ENCODE measurements at regions not wholly inside any gene's neighbourhood (a gene's known extent, or its start where the extent isn't known, plus 50 kb on each side); places are given as distances from the start of the nearest gene placed in this dataset.

GRCh38 chr6:79413562-79414002 lies 123.6 kb downstream of the LCA5 start:
- Histone ChIP-seq H2BK5ac (ENCODE audit: low read length) (no peak overlapping the region), H3K56ac (ENCODE audit: low read length) (no peak overlapping the region), H3K27ac (ENCODE audit: low read depth, low read length) (no peak overlapping the region), H2BK120ac (ENCODE audit: low read depth, low read length) (no peak overlapping the region), H3K4me1 (ENCODE audit: control insufficient read depth, low read depth, low read length) (peaks cover 4% of the 10 kb centered on the region), H3K36me3 (ENCODE audit: control insufficient read depth, insufficient read depth, low read length) (no peaks in the 10 kb centered on the region), H2AK5ac (ENCODE audit: low read length) (no peak overlapping the region), H4K5ac (ENCODE audit: low read length) (no peak overlapping the region), H3K23ac (ENCODE audit: low read length) (no peak overlapping the region), H3K27me3 (ENCODE audit: insufficient read depth, low read length, poor library complexity) (no peaks in the 10 kb centered on the region), H3K79me1 (ENCODE audit: low read length) (no peaks in the 10 kb centered on the region), H3K4me3 (ENCODE audit: low read length) (no peak overlapping the region), H3K4me2 (ENCODE audit: low read length) (no peak overlapping the region), H2BK15ac (replicated peaks; ENCODE audit: low read depth) (no peak overlapping the region), H3K4ac (ENCODE audit: low read depth, low read length) (no peak overlapping the region), H3K9ac (ENCODE audit: low read length) (no peak overlapping the region), H4K8ac (ENCODE audit: low read depth, low read length) (no peak overlapping the region), H3K18ac (ENCODE audit: low read length) (peak overlapping the region; percentile 51), H3K79me2 (ENCODE audit: control insufficient read depth, insufficient read depth, low read length) (no peaks in the 10 kb centered on the region)
- DNase-seq: peak; percentile 57
- WGBS (ENCODE audit: extremely low coverage, insufficient coverage, low lambda C conversion rate): no CpG with 5 or more reads among the region's 2 CpGs

- no peaks in the 10 kb centered on the region for H3K36me3 ChIP-seq (ENCODE audit: control insufficient read depth, insufficient read depth, low read length)
- H3K27ac ChIP-seq (ENCODE audit: low read depth, low read length): no peak overlapping the region
- no peak overlapping the region for H3K4ac ChIP-seq (ENCODE audit: low read depth, low read length)
- H2AK5ac ChIP-seq (ENCODE audit: low read length): no peak overlapping the region
- H3K56ac ChIP-seq (ENCODE audit: low read length): no peak overlapping the region
- H3K18ac ChIP-seq (ENCODE audit: low read length): no peak overlapping the region
- H4K8ac ChIP-seq (ENCODE audit: low read depth, low read length): no peak overlapping the region
- H4K5ac ChIP-seq (ENCODE audit: low read length): no peak overlapping the region
- no peak overlapping the region for H2BK120ac ChIP-seq (ENCODE audit: low read depth, low read length)
- no peaks in the 10 kb centered on the region for H3K79me2 ChIP-seq (ENCODE audit: control insufficient read depth, insufficient read depth, low read length)
- no peak for DNase-seq
- H2BK15ac ChIP-seq (replicated peaks; ENCODE audit: low read depth): no peak overlapping the region
- H2BK5ac ChIP-seq (ENCODE audit: low read length): no peak overlapping the region
- H3K79me1 ChIP-seq (ENCODE audit: low read length): no peaks in the 10 kb centered on the region
- H3K9ac ChIP-seq (ENCODE audit: low read length): no peak overlapping the region
- peaks cover 4% of the 10 kb centered on the region for H3K4me1 ChIP-seq (ENCODE audit: control insufficient read depth, low read depth, low read length)
- H3K4me2 ChIP-seq (ENCODE audit: low read length): no peak overlapping the region
- H3K4me3 ChIP-seq (ENCODE audit: low read length): no peak overlapping the region
- no CpG with 5 or more reads among the region's 2 CpGs for WGBS (ENCODE audit: extremely low coverage, insufficient coverage, low lambda C conversion rate)
- H3K23ac ChIP-seq (ENCODE audit: low read length): no peak overlapping the region
- H3K27me3 ChIP-seq (ENCODE audit: insufficient read depth, low read length, poor library complexity): no peaks in the 10 kb centered on the region
Observed at GRCh38 chr6:79410806-79411205, 126.4 kb downstream of the LCA5 start.

GRCh38 chr6:79408256-79408974 lies 128.8 kb downstream of the LCA5 start:
- Histone ChIP-seq H3K79me2 (ENCODE audit: control insufficient read depth, insufficient read depth, low read length) (no peaks in the 10 kb centered on the region), H2BK120ac (ENCODE audit: low read depth, low read length) (no peak overlapping the region), H3K4me2 (ENCODE audit: low read length) (no peak overlapping the region), H2AK5ac (ENCODE audit: low read length) (no peak overlapping the region), H3K56ac (ENCODE audit: low read length) (no peak overlapping the region), H3K27ac (ENCODE audit: low read depth, low read length) (no peak overlapping the region), H3K79me1 (ENCODE audit: low read length) (no peaks in the 10 kb centered on the region), H3K23ac (ENCODE audit: low read length) (no peak overlapping the region), H3K4ac (ENCODE audit: low read depth, low read length) (no peak overlapping the region), H3K9ac (ENCODE audit: low read length) (no peak overlapping the region), H2BK5ac (ENCODE audit: low read length) (no peak overlapping the region), H3K4me3 (ENCODE audit: low read length) (no peak overlapping the region), H4K5ac (ENCODE audit: low read length) (no peak overlapping the region), H4K8ac (ENCODE audit: low read depth, low read length) (no peak overlapping the region), H2BK15ac (replicated peaks; ENCODE audit: low read depth) (no peak overlapping the region), H3K27me3 (ENCODE audit: insufficient read depth, low read length, poor library complexity) (no peaks in the 10 kb centered on the region), H3K4me1 (ENCODE audit: control insufficient read depth, low read depth, low read length) (peaks cover 2% of the 10 kb centered on the region), H3K18ac (ENCODE audit: low read length) (no peak overlapping the region), H3K36me3 (ENCODE audit: control insufficient read depth, insufficient read depth, low read length) (no peaks in the 10 kb centered on the region)
- WGBS (ENCODE audit: extremely low coverage, insufficient coverage, low lambda C conversion rate): no CpG with 5 or more reads among the region's 7 CpGs
- DNase-seq: no peak

GRCh38 chr6:79404677-79405076 lies 132.6 kb downstream of the LCA5 start:
- Histone ChIP-seq H2AK5ac (ENCODE audit: low read length) (no peak overlapping the region), H2BK5ac (ENCODE audit: low read length) (no peak overlapping the region), H3K4me2 (ENCODE audit: low read length) (no peak overlapping the region), H3K23ac (ENCODE audit: low read length) (no peak overlapping the region), H3K79me2 (ENCODE audit: control insufficient read depth, insufficient read depth, low read length) (no peaks in the 10 kb centered on the region), H3K9ac (ENCODE audit: low read length) (no peak overlapping the region), H3K36me3 (ENCODE audit: control insufficient read depth, insufficient read depth, low read length) (no peaks in the 10 kb centered on the region), H3K56ac (ENCODE audit: low read length) (no peak overlapping the region), H2BK15ac (replicated peaks; ENCODE audit: low read depth) (no peak overlapping the region), H3K18ac (ENCODE audit: low read length) (no peak overlapping the region), H3K27ac (ENCODE audit: low read depth, low read length) (no peak overlapping the region), H3K27me3 (ENCODE audit: insufficient read depth, low read length, poor library complexity) (no peaks in the 10 kb centered on the region), H3K79me1 (ENCODE audit: low read length) (no peaks in the 10 kb centered on the region), H3K4me1 (ENCODE audit: control insufficient read depth, low read depth, low read length) (no peaks in the 10 kb centered on the region), H3K4ac (ENCODE audit: low read depth, low read length) (no peak overlapping the region), H4K8ac (ENCODE audit: low read depth, low read length) (no peak overlapping the region), H4K5ac (ENCODE audit: low read length) (no peak overlapping the region), H3K4me3 (ENCODE audit: low read length) (no peak overlapping the region), H2BK120ac (ENCODE audit: low read depth, low read length) (no peak overlapping the region)
- no CpG with 5 or more reads among the region's 8 CpGs for WGBS (ENCODE audit: extremely low coverage, insufficient coverage, low lambda C conversion rate)
- no peak for DNase-seq

GRCh38 chr6:79404261-79404660 lies 133.0 kb downstream of the LCA5 start:
- H3K79me2 ChIP-seq (ENCODE audit: control insufficient read depth, insufficient read depth, low read length): no peaks in the 10 kb centered on the region
- H3K23ac ChIP-seq (ENCODE audit: low read length): no peak overlapping the region
- no peak overlapping the region for H2BK5ac ChIP-seq (ENCODE audit: low read length)
- H4K8ac ChIP-seq (ENCODE audit: low read depth, low read length): no peak overlapping the region
- H3K36me3 ChIP-seq (ENCODE audit: control insufficient read depth, insufficient read depth, low read length): no peaks in the 10 kb centered on the region
- H3K4ac ChIP-seq (ENCODE audit: low read depth, low read length): no peak overlapping the region
- peak; percentile 63 for DNase-seq
- WGBS (ENCODE audit: extremely low coverage, insufficient coverage, low lambda C conversion rate): no CpG with 5 or more reads among the region's 3 CpGs
- H3K18ac ChIP-seq (ENCODE audit: low read length): no peak overlapping the region
- no peak overlapping the region for H3K56ac ChIP-seq (ENCODE audit: low read length)
- H3K9ac ChIP-seq (ENCODE audit: low read length): no peak overlapping the region
- H3K4me2 ChIP-seq (ENCODE audit: low read length): no peak overlapping the region
- H3K79me1 ChIP-seq (ENCODE audit: low read length): no peaks in the 10 kb centered on the region
- H4K5ac ChIP-seq (ENCODE audit: low read length): no peak overlapping the region
- H3K4me1 ChIP-seq (ENCODE audit: control insufficient read depth, low read depth, low read length): no peaks in the 10 kb centered on the region
- H2BK15ac ChIP-seq (replicated peaks; ENCODE audit: low read depth): no peak overlapping the region
- H3K27me3 ChIP-seq (ENCODE audit: insufficient read depth, low read length, poor library complexity): no peaks in the 10 kb centered on the region
- H2BK120ac ChIP-seq (ENCODE audit: low read depth, low read length): no peak overlapping the region
- H2AK5ac ChIP-seq (ENCODE audit: low read length): no peak overlapping the region
- no peak overlapping the region for H3K4me3 ChIP-seq (ENCODE audit: low read length)
- no peak overlapping the region for H3K27ac ChIP-seq (ENCODE audit: low read depth, low read length)

GRCh38 chr6:79403563-79403962 lies 133.7 kb downstream of the LCA5 start:
- no peak overlapping the region for H2BK5ac ChIP-seq (ENCODE audit: low read length)
- no peak overlapping the region for H3K27ac ChIP-seq (ENCODE audit: low read depth, low read length)
- no peak overlapping the region for H3K56ac ChIP-seq (ENCODE audit: low read length)
- no peaks in the 10 kb centered on the region for H3K4me1 ChIP-seq (ENCODE audit: control insufficient read depth, low read depth, low read length)
- no peak overlapping the region for H3K18ac ChIP-seq (ENCODE audit: low read length)
- no CpG with 5 or more reads among the region's 1 CpG for WGBS (ENCODE audit: extremely low coverage, insufficient coverage, low lambda C conversion rate)
- H4K5ac ChIP-seq (ENCODE audit: low read length): no peak overlapping the region
- DNase-seq: no peak
- H3K79me1 ChIP-seq (ENCODE audit: low read length): no peaks in the 10 kb centered on the region
- no peak overlapping the region for H3K4ac ChIP-seq (ENCODE audit: low read depth, low read length)
- no peak overlapping the region for H2BK120ac ChIP-seq (ENCODE audit: low read depth, low read length)
- H2AK5ac ChIP-seq (ENCODE audit: low read length): no peak overlapping the region
- no peaks in the 10 kb centered on the region for H3K27me3 ChIP-seq (ENCODE audit: insufficient read depth, low read length, poor library complexity)
- no peaks in the 10 kb centered on the region for H3K36me3 ChIP-seq (ENCODE audit: control insufficient read depth, insufficient read depth, low read length)
- H3K9ac ChIP-seq (ENCODE audit: low read length): no peak overlapping the region
- H3K4me3 ChIP-seq (ENCODE audit: low read length): no peak overlapping the region
- no peak overlapping the region for H3K23ac ChIP-seq (ENCODE audit: low read length)
- H4K8ac ChIP-seq (ENCODE audit: low read depth, low read length): no peak overlapping the region
- no peak overlapping the region for H3K4me2 ChIP-seq (ENCODE audit: low read length)
- no peak overlapping the region for H2BK15ac ChIP-seq (replicated peaks; ENCODE audit: low read depth)
- no peaks in the 10 kb centered on the region for H3K79me2 ChIP-seq (ENCODE audit: control insufficient read depth, insufficient read depth, low read length)
